AG04450 (cell line): ENCODE measurements at regions not wholly inside any gene's neighbourhood (a gene's known extent, or its start where the extent isn't known, plus 50 kb on each side); places are given as distances from the start of the nearest gene placed in this dataset.
A peak's percentile ranks its signal among the peaks of the same experiment; 100 is the strongest.

ENCODE experiments used
- CTCF ChIA-PET: fragments of 300-600, 350-600 bp; formaldehyde crosslinking; extraction: SDS; loops from one replicate; lab custom pipeline; 2022; ENCODE audit warnings: antibody characterized with exemption, inconsistent platforms; lab: Charles Lee
- POLR2A ChIA-PET: fragments of 350-600 bp; formaldehyde crosslinking; extraction: SDS; loops from one replicate; lab custom pipeline; 2021; ENCODE audit warnings: antibody characterized with exemption, inconsistent platforms; lab: Yijun Ruan, JAX
- DNase-seq: peaks from one replicate; pipeline ENCODE4 v3.0.0-alpha.2; 2011; ENCODE audit warnings: low read depth, low spot score
- H3K27ac ChIP-seq: one replicate; pipeline ENCODE4 v1.5.1; 2012; ENCODE audit warnings: low read depth, low read length, control low read depth
- H3K27me3 ChIP-seq: one replicate; pipeline ENCODE4 v1.6.0; 2012; ENCODE audit warnings: low read length; ENCODE audit not compliant: control insufficient read depth, insufficient read depth
- H3K4me3 ChIP-seq: 2 replicates; pipeline ENCODE4 v1.5.1; 2011; ENCODE audit warnings: mild to moderate bottlenecking, low read depth, low read length, control low read depth
- H3K9me3 ChIP-seq: 2 replicates; pipeline ENCODE4 v1.5.1; 2012; ENCODE audit warnings: low read length; ENCODE audit not compliant: control insufficient read depth, insufficient read depth
- TF ChIP-seq, protein P1 (sequence below): IDR thresholded peaks from 2 replicates; pipeline ENCODE4 v1.5.1; 2011; ENCODE audit warnings: low read depth, low read length, control low read depth, inconsistent platforms

DNA sequence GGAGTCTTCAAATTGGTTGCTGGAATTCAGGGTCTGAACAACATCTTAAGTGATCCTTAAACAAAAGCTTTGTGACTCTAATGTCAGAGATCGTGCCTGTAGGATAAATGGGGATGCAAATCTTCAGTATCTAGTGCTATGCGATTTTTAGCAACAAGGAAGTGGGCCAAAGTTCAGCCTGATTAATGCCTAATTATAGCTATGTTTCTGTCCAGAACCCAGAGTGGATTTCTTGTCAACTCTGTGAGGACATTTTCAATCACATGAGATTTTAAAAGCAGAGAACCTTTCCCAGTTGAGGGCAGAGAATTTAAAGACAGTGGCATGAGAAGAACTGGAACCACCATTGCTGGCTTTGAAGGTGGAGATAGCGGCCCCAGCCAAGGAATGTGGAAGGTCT is 84.3 kb upstream of the PCDH9 start:
- no peak overlapping the region for H3K27ac ChIP-seq
- CTCF ChIA-PET: no interaction called here
- no peak overlapping the region for H3K4me3 ChIP-seq
- TF ChIP-seq, protein P1, sequence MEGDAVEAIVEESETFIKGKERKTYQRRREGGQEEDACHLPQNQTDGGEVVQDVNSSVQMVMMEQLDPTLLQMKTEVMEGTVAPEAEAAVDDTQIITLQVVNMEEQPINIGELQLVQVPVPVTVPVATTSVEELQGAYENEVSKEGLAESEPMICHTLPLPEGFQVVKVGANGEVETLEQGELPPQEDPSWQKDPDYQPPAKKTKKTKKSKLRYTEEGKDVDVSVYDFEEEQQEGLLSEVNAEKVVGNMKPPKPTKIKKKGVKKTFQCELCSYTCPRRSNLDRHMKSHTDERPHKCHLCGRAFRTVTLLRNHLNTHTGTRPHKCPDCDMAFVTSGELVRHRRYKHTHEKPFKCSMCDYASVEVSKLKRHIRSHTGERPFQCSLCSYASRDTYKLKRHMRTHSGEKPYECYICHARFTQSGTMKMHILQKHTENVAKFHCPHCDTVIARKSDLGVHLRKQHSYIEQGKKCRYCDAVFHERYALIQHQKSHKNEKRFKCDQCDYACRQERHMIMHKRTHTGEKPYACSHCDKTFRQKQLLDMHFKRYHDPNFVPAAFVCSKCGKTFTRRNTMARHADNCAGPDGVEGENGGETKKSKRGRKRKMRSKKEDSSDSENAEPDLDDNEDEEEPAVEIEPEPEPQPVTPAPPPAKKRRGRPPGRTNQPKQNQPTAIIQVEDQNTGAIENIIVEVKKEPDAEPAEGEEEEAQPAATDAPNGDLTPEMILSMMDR: no peak
- POLR2A ChIA-PET: no interaction called here
- H3K27me3 ChIP-seq: no peaks in the 10 kb centered on the region
- H3K9me3 ChIP-seq: no peaks in the 10 kb centered on the region
- DNase-seq: no peak

DNA sequence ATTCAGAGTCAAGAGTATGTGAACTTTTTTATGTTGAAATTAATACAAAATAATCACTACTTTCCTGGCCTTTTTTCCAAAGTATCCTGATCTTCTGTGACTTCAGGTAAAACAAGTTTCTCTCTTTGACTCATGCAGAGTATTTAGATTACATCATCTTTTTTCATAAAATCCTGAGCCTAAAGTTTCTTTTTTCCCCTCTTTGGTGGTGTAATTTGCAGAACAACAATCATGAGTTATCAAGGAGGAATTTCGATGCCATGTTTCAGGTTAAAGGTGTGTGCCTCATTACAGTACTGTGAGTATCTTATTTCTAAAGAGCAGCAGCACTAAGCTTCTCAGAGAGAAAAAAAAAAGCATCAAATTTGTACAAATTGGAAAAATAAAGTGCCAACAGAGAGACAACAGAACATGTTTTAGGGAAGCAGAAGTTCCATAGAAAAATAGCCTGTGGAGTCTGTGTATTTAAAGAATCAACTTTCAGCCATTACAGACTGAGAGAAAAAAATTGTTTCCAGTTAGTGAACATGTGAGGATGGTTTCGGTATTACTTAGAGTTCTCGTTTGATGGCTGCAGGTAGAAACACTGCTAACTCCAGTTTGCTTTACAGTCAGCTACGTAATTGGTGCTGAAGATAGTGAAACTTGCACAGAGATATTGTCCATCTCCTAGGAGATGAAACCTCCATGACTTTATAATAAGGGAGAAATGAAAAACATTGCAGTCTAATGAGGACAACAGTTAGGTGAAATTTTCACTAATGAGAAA is 78.1 kb upstream of the PCDH9 start:
- CTCF ChIA-PET: no interaction called here
- Histone ChIP-seq H3K9me3 (no peaks in the 10 kb centered on the region), H3K27ac (no peak overlapping the region), H3K4me3 (no peak overlapping the region), H3K27me3 (no peaks in the 10 kb centered on the region)
- POLR2A ChIA-PET: no interaction called here
- TF ChIP-seq, protein P1: no peak
- DNase-seq: no peak

DNA sequence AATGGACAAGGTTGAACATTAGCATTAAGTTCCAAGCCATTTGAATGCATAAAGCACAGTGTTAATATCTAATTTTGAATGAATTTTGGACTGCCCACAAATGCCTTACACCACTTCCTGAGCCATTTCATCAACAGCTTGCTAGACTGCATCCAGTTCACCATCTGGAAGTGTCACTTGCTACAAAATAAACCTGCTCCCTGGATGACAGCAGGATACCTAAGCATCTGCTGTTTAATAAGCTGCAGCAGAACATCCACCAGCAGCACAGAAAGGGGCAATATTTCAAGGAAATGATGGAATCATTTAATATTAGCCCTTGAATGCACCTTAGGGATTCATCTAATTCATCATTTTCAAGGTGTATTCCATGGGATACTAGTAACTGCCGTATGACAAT is 76.6 kb upstream of the PCDH9 start:
- ChIA-PET CTCF (no interaction called here), POLR2A (no interaction called here)
- TF ChIP-seq, protein P1: no peak
- no peak for DNase-seq
- Histone ChIP-seq H3K4me3 (no peak overlapping the region), H3K9me3 (no peaks in the 10 kb centered on the region), H3K27me3 (no peaks in the 10 kb centered on the region), H3K27ac (no peak overlapping the region)

DNA sequence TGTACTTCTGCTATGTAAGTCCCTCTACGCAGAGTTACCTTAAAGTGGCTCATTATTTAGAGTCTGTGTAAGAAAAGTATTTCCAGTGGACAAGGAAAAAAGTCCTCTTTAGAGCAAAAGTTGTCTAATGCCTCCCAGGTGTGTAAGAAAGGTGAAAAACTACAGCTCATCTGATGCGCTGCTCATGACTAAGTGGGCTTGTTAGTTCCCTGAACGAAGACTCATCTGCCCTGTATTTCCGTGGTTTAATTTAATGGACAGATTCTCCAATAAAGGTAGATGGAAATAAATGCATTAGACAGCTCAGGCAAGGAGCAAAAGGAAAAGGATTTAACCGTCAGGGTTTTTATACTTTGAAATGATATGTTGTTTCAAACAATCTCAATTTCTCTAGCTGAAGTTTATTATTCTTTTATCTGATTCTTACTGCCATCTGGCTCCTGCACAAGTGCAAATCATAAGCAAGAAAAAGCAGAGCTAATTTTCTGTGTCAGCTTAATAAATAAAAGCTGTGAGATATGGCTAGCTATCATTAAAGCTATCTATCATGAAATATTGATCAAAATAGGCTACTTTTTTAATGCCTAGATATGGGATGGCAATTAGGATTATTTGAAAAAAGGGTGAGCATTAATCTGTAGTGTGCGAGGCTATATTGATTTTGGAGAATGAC is 73.7 kb upstream of the PCDH9 start:
- TF ChIP-seq, protein P1: no peak
- CTCF ChIA-PET: interaction anchor here (0.9 kb wide), 1 partner anchor 58 kb away, joined by 3 read pairs; no protein-coding TSS in a partner anchor
- POLR2A ChIA-PET: no interaction called here

DNA sequence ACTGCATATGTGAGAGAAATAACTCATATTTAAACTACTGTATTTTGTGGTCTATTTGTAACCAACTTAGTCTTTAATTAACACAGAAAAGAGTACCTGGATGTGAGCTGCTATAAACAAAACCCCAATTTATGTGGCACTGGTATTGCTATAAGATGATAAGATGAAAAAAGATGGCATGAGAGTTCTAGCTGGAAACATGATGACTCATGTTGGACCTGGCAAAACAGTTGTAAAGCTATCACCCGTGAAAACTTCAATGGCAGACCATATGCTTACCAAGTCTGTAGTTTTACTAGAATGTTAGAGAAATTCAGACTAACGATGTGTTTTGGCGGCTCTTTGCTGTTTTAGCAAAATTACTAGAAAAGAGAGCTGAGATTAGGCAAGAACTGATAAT is 69.6 kb upstream of the PCDH9 start:
- Histone ChIP-seq H3K27me3 (no peaks in the 10 kb centered on the region), H3K4me3 (no peak overlapping the region), H3K27ac (peak overlapping the region; percentile 47), H3K9me3 (no peaks in the 10 kb centered on the region)
- CTCF ChIA-PET: interaction anchor here (1.0 kb wide), 1 partner anchor 1662 kb away, joined by 3 read pairs; no protein-coding TSS in a partner anchor
- POLR2A ChIA-PET: no interaction called here
- TF ChIP-seq, protein P1: no peak
- no peak for DNase-seq

More for the DNA sequence above, 73.7 kb upstream of the PCDH9 start:
- DNase-seq: no peak
- Histone ChIP-seq H3K27ac (no peak overlapping the region), H3K4me3 (no peak overlapping the region), H3K27me3 (no peaks in the 10 kb centered on the region), H3K9me3 (no peaks in the 10 kb centered on the region)
